GM18858 (cell line): ENCODE measurements at regions not wholly inside any gene's neighbourhood (a gene's known extent, or its start where the extent isn't known, plus 50 kb on each side); places are given as distances from the start of the nearest gene placed in this dataset.

Experiments used
- ATAC-seq: cut with Tn5 transposase; IDR thresholded peaks from one replicate; pipeline ENCODE4 v1.9.1; 2021; ENCODE audit not compliant: unreplicated experiment

GRCh38 chr1:244106837-244107493 is 55.9 kb downstream of the ZBTB18 start:
- no peak for ATAC-seq

GRCh38 chr1:244111027-244111426 is 59.9 kb downstream of the ZBTB18 start:
- ATAC-seq: no peak

- no peak for ATAC-seq
Measured at GRCh38 chr1:244112041-244112440, 61.0 kb downstream of the ZBTB18 start.

- no peak for ATAC-seq
Measured at GRCh38 chr1:244112636-244113035, 61.6 kb downstream of the ZBTB18 start.

- no peak for ATAC-seq
Measured at GRCh38 chr1:244113532-244114320, 62.6 kb downstream of the ZBTB18 start.

GRCh38 chr1:244114892-244115291 is 63.8 kb downstream of the ZBTB18 start:
- no peak for ATAC-seq

- ATAC-seq: no peak
Measured at GRCh38 chr1:244116946-244117345, 65.9 kb downstream of the ZBTB18 start.

- no peak for ATAC-seq
Measured at GRCh38 chr1:244118109-244118761, 67.2 kb downstream of the ZBTB18 start.

- ATAC-seq: no peak
Measured at GRCh38 chr1:244128591-244129383, 77.7 kb downstream of the ZBTB18 start.

- no peak for ATAC-seq
Measured at GRCh38 chr1:244137276-244137675, 86.2 kb downstream of the ZBTB18 start.

- ATAC-seq: no peak
Measured at GRCh38 chr1:244137725-244138124, 86.6 kb downstream of the ZBTB18 start.

- ATAC-seq: no peak
Measured at GRCh38 chr1:244138399-244138798, 87.3 kb downstream of the ZBTB18 start.

- no peak for ATAC-seq
Measured at GRCh38 chr1:244139655-244140054, 88.6 kb downstream of the ZBTB18 start.

- ATAC-seq: no peak
Measured at GRCh38 chr1:244140420-244140819, 89.3 kb downstream of the ZBTB18 start.

- ATAC-seq: no peak
Measured at GRCh38 chr1:244144053-244144452, 93.0 kb downstream of the ZBTB18 start.

GRCh38 chr1:244150071-244150470 is 99.0 kb downstream of the ZBTB18 start:
- ATAC-seq: no peak

GRCh38 chr1:244150665-244151064 is 99.6 kb downstream of the ZBTB18 start:
- ATAC-seq: peak; percentile 68

GRCh38 chr1:244151537-244151936 is 100.5 kb downstream of the ZBTB18 start:
- no peak for ATAC-seq

GRCh38 chr1:244154508-244154871 is 103.4 kb downstream of the ZBTB18 start:
- no peak for ATAC-seq

- ATAC-seq: no peak
Measured at GRCh38 chr1:244154872-244155531, 103.9 kb downstream of the ZBTB18 start.

- ATAC-seq: no peak
Measured at GRCh38 chr1:244155661-244156060, 104.6 kb downstream of the ZBTB18 start.
